ENCODE measurements at regions not wholly inside any gene's neighbourhood (a gene's known extent, or its start where the extent isn't known, plus 50 kb on each side); places are given as distances from the start of the nearest gene placed in this dataset.

DNA sequence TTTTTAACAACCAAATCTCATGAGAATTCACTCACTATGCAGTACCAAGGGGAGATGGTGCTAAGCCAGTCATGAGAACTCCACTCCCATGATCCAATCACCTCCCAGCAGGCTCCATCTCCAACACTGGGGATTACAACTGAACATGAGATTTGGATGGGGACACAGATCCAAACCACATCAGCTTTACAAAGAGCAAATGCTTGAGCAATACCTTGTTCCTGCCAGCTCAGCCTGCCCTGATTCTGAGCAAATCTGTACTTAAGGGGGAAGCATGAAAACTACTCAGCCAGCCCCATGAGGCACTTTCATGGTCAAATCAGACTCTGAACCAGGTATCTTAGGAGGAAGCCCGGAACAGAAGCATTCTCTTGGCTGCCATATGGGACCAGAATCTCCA is 259.9 kb downstream of the TBC1D4 start:
- DNase-seq, result no peak
- TF ChIP-seq, protein P1, sequence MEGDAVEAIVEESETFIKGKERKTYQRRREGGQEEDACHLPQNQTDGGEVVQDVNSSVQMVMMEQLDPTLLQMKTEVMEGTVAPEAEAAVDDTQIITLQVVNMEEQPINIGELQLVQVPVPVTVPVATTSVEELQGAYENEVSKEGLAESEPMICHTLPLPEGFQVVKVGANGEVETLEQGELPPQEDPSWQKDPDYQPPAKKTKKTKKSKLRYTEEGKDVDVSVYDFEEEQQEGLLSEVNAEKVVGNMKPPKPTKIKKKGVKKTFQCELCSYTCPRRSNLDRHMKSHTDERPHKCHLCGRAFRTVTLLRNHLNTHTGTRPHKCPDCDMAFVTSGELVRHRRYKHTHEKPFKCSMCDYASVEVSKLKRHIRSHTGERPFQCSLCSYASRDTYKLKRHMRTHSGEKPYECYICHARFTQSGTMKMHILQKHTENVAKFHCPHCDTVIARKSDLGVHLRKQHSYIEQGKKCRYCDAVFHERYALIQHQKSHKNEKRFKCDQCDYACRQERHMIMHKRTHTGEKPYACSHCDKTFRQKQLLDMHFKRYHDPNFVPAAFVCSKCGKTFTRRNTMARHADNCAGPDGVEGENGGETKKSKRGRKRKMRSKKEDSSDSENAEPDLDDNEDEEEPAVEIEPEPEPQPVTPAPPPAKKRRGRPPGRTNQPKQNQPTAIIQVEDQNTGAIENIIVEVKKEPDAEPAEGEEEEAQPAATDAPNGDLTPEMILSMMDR (IDR thresholded peaks at IDR 0.05), result no peak
- ATAC-seq, result no peak
- Histone ChIP-seq H3K9me3 (no peaks in the 10 kb centered on the region), H3K4me3 (no peak overlapping the region), H3K36me3 (no peaks in the 10 kb centered on the region), H3K27me3 (ENCODE audit: low read depth) (peaks cover 14% of the 10 kb centered on the region), H3K4me1 (peaks cover 6% of the 10 kb centered on the region), H3K27ac (no peak overlapping the region)
- intact Hi-C loops (cut with DNase I), result no loop called here

DNA sequence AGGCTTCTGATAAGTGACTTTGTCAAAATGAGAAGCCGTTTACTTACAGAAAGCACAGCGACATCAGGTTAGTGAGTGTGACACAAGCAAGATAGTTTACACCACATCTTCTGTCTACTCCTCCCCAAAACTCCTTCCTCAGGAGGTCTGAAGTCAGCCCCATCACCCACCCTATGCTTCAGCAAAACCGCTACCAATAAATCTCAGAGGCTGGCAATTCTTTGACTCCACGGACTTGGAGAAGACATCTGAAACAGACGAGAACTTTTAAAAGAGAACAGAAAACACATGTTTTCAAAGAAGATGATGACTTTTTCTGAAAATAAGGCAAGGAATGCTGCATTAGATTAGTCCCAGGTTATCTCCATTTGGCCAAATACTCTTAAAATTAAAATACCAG is 261.1 kb downstream of the TBC1D4 start:
- no peak for DNase-seq

DNA sequence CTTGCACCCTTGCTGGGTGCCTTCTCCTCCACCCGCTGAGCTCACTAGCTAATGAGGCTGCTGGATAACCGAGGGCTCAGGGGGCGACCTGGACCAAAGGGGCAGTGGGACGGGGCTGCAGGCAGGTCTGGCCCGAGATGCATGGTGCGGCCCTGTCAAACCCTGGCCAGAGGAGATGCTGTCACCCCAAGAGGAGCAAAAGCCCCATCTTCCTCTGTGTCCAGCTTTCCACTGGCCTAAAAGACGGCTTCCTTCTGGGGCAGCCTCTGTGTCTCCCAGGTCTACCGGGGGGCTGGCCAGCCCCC is 261.8 kb downstream of the TBC1D4 start:
- Histone ChIP-seq H3K9me3 (no peaks in the 10 kb centered on the region), H3K4me3 (no peak overlapping the region), H3K36me3 (no peaks in the 10 kb centered on the region), H3K27ac (no peak overlapping the region), H3K27me3 (ENCODE audit: low read depth) (peaks cover 18% of the 10 kb centered on the region), H3K4me1 (peaks cover 6% of the 10 kb centered on the region)
- DNase-seq, result no peak
- no peak for ATAC-seq
- TF ChIP-seq, protein P1 (IDR thresholded peaks at IDR 0.05), result no peak
- intact Hi-C loops (cut with DNase I), result no loop called here

More for the DNA sequence above, 261.1 kb downstream of the TBC1D4 start:
- TF ChIP-seq, protein P1 (IDR thresholded peaks at IDR 0.05), result no peak
- no peak overlapping the region for H3K4me3 ChIP-seq
- ATAC-seq, result no peak
- H3K36me3 ChIP-seq, result no peaks in the 10 kb centered on the region
- no peak overlapping the region for H3K27ac ChIP-seq
- peaks cover 6% of the 10 kb centered on the region for H3K4me1 ChIP-seq
- H3K27me3 ChIP-seq (ENCODE audit: low read depth), result peaks cover 18% of the 10 kb centered on the region
- intact Hi-C loops (cut with DNase I), result no loop called here
- no peaks in the 10 kb centered on the region for H3K9me3 ChIP-seq

DNA sequence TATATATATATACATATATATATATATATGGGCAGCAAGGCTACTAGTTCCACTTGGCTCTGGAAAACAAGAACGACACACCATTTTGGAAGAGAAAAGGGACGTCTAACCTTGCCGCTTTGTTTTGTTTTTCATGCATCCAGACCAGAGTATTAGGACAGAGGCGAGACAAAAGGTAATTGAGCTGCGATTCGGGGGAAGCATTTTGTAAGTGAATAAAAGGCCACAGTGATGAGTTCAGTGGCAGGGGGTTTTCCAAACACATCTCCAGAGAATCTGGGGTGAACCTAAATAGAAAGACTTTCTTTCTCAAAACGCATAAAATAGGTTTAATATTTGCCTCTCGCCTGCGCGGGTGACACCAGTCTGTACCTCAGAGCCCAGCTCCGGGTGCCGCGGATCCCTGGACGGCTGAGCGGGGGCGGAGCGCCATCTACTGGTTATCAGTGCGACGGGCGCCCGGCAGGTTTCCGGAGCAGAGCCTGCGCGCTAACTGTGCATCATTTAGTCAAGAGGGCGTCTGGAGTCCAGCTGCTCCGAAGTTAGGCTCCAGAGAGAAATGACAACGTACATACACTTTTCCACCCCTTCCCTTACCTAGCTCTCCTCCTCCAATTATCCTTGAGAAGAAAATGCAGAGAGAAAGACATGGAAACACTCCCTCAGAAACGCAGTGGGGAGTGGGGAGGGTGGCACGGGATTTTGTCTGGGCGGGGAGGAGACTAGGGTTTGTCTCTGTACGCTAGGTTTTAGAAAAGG is 262.3 kb downstream of the TBC1D4 start:
- Histone ChIP-seq H3K9me3 (no peaks in the 10 kb centered on the region), H3K27me3 (ENCODE audit: low read depth) (peaks cover 18% of the 10 kb centered on the region), H3K4me3 (peak overlapping the region; percentile 15), H3K27ac (no peak overlapping the region), H3K36me3 (no peaks in the 10 kb centered on the region), H3K4me1 (peaks cover 6% of the 10 kb centered on the region)
- TF ChIP-seq, protein P1 (IDR thresholded peaks at IDR 0.05), result peak; percentile 94
- DNase-seq (peak; percentile 83), ATAC-seq (peak; percentile 92 to 93)
- intact Hi-C loops (cut with DNase I), result no loop called here

DNA sequence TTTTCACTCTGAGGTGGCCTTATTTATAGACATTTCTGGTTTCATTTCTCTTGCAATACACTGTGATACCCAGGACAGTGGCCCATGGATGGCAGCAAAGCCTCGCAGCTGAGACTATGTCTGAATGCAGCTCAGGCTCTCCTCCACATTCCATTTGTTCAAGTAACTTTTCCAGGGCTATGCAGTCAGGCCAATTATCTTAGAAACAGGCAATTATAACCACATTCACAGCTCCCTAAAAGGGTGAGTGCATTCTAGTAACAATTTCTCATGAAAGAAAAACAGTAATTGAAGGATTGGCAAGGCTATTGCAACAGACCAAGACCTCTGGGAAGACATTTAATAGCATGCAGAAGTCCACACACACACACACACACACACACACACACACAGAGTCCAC is 264.0 kb downstream of the TBC1D4 start:
- H3K27me3 ChIP-seq (ENCODE audit: low read depth), result peaks cover 18% of the 10 kb centered on the region
- no peak overlapping the region for H3K4me3 ChIP-seq
- TF ChIP-seq, protein P1 (IDR thresholded peaks at IDR 0.05), result no peak
- peaks cover 6% of the 10 kb centered on the region for H3K4me1 ChIP-seq
- no peaks in the 10 kb centered on the region for H3K9me3 ChIP-seq
- ATAC-seq (no peak), DNase-seq (no peak)
- H3K27ac ChIP-seq, result no peak overlapping the region
- no peaks in the 10 kb centered on the region for H3K36me3 ChIP-seq
- intact Hi-C loops (cut with DNase I), result no loop called here

All from lower lobe of right lung (tissue), 2 donors.